Medulla oblongata (tissue), 1 donor: ENCODE measurements at regions not wholly inside any gene's neighbourhood (a gene's known extent, or its start where the extent isn't known, plus 50 kb on each side); places are given as distances from the start of the nearest gene placed in this dataset.
A peak's percentile ranks its signal among the peaks of the same experiment; 100 is the strongest.
"Not testable (repeated sequence)": the region's sequence is repeated elsewhere in the genome, so short reads cannot be mapped to it uniquely, and the experiment has no call there.

Source experiments
- DNase-seq: peaks from one replicate; pipeline ENCODE4 v3.0.0-alpha.2; 2015; ENCODE audit errors: extremely low spot score

DNA sequence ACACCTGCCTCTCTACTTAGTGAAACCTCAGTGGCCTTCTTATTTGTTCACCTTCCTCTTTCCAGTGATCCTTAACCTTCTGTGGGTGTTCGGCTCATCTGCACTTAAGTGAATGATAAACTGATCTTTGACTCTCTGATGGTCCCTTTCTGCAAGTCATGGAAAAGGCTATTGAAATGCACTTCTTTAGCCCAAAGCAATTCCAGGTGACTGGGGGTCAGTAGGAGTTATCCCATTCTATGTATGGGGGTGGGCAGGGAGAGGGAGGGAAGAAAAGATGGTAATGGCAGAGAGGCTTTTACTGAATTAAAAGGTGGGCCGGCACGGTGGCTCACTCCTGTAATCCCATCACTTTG, 170.8 kb downstream of the RGS9 start:
- no peak for DNase-seq

DNA sequence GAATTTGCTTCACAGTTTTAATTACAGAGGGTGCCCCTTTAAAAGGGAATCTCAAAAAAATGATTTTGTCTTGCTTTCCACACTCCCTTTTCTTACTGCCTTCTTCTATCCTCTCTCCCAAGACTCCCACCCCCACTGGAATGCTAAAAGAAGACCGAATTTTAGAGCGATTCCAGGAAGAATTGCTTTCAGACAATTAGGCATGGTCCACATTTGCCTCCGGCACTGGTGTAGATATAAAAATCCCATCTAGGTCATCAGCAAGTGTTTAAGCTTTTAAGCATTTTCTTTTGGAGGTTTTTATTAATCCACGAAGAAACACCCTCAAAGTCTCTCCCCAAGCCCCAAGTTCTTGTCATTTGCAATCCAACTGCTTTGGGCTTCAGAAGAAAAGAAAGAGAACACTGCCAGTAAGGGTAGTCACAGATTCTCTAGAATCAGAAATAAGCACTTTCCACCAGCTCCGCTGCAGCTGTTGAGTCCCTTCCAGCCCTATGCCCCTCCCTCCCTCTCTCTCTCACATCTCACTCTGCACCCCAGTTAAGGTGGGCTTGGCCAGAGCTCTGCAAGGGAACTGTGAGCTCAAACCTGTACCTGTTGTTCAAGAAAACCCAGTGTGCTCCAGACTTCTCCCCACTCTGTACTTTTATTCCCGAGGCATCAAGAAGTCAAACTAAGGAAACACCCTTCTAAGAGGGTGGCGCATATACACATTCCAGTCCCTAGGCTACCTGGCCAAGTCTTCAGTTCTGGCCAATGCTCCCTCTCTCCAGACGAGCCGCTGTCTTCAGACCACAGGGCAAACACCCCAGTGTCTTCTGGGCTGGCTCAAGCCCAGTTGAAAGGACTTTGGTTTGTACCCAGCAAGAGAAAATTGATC, 170.2 kb downstream of the RGS9 start:
- no peak for DNase-seq

- no peak for DNase-seq
These were observed 168.6 kb downstream of the RGS9 start for GRCh38 chr17:65305778-65306177.

DNA sequence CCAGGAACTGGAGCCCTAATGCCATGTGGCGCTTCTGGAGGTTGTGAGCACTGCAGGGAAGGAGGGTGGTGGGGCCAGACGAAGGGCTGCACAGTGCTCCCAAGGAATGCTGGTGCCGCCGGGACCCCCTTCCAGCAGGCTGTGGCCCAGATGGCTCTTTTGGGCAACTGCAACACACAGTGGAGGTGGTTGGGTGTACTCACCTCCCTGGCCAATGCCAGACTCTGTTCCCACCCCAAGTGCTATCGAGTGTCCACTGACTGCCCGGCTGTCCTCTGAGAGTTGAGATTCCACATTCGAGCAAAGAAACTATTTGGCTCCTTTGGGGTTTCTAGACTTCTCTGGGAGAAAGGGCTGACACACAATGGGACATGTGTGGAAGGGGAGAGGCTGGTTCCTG, 167.9 kb downstream of the RGS9 start:
- DNase-seq: no peak

- DNase-seq: not testable (repeated sequence)
These were observed 164.7 kb downstream of the RGS9 start for GRCh38 chr17:65301882-65302281.

- DNase-seq: no peak
These were observed 164.0 kb downstream of the RGS9 start for GRCh38 chr17:65301184-65301583.

DNA sequence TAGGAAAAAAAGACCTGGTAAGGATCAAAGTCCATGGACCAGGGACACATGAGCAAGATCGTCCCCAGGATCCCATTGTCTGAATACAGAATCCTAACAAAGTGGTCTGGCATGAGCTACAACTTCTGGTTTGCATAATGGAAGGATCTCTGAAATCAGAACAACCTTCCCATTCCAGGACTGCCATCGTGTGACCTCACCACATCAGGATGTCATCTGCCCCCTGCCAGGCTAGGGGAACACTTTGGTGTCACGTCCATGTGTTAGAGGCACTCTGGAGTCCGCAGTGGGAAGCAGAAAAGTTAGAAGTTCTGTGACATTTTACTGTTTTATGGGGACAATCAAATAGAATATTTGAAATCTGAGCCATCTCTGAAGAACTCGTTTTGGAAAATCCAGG, 160.7 kb downstream of the RGS9 start:
- DNase-seq: no peak

GRCh38 chr17:65297384-65297783, 160.2 kb downstream of the RGS9 start:
- DNase-seq: no peak

GRCh38 chr17:65294181-65294719, 157.1 kb downstream of the RGS9 start:
- peak; percentile 63 for DNase-seq

GRCh38 chr17:65293584-65294180, 156.5 kb downstream of the RGS9 start:
- DNase-seq: no peak

DNA sequence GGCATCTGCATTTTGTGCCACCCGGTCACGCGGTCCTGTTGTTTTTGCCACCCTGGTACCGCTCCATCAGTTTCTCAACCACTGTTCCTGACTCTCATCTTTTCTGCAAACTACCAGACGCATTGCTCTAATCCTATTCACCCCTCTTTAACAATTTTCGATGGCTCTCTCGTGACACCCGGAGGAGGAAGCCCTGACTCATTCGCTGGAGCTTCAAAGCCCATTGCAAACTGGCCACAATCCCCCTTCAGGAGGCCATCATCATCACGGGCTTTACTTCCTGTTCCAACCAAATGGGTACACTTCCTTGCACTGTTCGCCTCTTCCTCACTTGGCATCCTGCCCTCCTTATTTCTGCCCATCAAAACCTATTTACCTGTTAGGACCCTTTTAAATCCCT, 155.3 kb downstream of the RGS9 start:
- no peak for DNase-seq

DNA sequence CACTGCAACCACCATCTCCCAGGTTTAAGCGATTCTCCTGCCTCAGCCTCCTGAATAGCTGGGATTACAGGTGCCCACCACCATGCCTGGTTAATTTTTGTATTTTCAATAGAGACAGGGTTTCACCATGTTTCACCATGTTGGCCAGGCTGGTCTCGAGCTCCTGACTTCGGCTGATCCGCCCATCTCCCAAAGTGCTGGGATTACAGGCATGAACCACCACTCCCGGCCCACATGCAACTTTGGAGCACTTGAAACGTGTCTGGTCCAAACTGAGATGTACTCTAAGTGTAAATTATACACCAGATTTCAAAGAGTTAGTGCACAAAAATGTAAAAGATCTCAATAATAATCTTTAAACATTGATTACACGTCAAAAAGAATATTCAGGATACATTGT, 154.1 kb downstream of the RGS9 start:
- DNase-seq: not testable (repeated sequence)

DNA sequence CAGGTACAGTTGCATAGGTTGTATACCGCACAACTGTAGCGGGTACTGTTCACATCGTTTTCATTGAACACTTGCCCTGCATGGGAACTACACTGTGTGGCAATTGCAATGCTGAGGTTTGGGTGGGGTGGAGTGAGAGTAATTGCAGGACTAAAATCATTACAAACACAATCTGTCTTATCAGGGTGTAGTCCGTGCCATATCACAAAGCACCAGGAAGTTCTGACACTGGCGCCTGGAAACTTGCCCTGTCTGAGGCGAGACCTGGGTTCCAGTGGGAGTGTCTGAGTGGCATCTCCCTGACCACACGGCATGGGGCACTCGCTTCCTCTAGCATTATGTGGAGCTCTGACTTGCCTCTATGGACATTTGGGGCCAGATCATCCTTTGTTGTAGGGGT, 153.4 kb downstream of the RGS9 start:
- no peak for DNase-seq

DNA sequence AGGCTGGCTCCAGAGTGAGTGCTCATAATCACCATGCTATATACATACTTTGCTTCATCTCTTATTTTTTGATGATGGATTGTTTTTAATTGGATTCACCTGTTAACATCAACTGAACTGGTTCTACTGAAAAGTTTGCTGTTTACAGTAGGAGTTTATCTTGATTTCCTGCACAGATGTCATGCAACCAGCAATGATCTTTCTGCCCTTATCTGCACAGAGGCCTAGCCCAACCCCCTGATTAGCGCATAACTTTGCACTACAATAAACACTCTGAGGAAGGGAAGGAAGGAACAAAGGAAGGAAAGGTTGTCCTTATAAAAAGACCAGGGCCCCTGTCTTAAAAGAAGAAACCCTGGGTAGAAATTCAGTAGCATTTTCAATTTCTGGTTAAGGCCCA, 152.9 kb downstream of the RGS9 start:
- no peak for DNase-seq

DNA sequence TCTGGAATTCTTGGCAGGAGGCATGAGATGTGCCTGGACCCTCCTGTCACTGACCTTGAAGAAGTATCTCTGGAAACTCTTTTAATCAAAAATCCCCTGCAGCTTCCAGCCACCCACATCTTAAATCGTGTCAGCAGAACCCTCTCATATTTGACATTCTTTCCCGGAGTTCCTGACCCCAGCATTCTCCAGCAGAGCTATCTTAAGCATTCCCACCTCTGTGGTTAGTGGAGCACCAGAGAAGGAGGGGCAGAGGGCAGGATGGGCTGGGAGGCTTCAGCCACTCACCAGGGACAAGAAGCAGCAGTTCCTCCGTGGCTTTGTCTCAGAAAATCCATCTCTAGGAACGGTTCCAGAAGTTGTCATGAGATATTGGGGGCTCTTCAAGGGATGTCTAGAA, 149.9 kb downstream of the RGS9 start:
- DNase-seq: no peak

DNA sequence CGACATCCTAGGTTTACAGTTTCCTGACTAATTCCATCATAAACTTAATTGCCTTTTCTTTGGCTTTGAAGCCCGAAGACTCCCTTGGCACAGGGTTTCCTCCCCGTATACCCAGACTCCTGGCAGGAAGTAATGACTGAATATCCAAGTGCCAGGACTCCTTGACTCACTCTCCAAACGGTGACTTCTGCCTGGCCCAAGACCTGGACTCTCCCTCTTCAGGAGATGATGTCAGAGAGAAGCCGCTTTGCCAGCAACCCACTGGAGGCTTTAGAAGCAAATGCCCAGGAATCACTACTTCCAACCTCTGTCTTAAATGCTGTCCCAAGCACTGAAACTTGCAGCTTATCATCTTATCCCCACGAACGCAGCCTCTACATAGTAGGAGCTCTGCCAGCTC, 146.5 kb downstream of the RGS9 start:
- DNase-seq: no peak

DNA sequence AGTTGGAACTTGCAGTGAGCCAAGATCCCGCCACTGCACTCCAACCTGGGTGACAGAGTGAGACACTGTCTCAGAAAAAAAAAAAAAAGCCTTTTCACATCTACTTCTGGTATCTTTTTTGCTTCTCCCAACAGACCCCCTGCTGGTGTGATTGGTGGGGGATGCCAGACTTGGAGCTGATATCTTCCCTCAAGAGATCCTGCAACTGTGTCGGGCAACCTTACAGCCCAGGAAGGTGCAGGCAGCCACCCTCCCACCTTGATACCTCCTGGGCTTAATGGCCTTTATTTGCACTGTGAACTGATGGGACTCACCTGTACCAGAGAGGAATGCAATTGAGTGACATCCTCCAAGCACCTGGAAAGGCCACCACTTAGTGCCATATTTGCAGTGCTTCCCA, 142.3 kb downstream of the RGS9 start:
- no peak for DNase-seq

GRCh38 chr17:65278820-65279184, 141.6 kb downstream of the RGS9 start:
- no peak for DNase-seq

DNA sequence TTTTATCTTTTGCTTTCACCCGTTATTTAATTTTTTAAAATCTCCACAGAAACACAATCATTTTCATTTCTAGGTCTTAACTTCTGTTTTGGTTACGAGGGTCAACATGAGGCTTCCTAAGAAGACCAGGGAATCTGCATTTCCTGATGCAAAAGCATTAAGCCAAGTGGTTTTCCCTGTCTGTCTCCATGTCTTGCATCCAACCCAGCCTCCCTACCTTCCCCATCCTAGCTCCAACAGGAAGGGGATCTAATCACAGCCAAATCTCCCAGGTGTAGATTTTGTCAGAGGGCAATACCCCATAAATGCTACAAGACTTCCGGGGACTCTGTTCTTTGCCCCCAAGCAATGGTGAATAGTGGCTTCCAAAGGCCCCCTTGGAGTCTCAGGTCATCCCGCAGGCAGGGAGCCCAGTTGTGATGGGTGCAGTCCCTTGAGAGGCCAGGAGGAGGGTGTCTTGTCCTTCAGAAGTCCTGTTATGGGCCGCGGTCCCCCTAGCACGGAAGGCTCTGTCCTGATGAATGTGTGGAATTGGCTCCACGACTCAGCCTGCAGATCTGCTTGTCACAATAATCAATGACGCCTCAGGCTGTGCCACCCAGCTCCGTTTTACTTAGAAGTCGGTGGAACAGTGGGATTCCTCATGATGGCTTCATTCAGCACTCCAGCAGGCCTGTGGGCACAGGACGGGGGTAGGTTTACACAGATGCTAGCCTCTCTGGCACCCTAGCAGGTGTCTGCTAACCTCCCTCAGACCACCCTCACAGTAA, 141.1 kb downstream of the RGS9 start:
- peak; percentile 45 for DNase-seq

DNA sequence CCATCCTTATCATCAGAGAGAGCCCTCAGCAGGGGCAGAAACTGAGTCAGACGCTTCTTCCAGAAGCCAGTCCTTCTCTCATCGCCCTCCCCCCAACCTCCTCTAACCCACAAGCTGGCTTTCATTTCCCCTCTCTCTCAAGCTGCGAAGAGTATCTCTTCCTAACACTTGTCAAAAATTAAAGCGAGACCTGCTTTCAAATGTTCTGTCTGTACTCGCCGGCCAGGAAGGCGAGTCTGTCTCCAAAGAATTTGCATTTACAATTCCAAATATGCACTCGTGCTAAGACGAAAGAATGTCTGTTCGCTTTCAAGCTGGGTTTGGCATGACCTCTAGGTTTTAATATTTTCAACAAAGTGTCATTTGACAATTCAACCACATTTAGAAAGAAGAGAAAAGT, 140.4 kb downstream of the RGS9 start:
- no peak for DNase-seq
